SK-N-SH (cell line): ENCODE measurements at regions not wholly inside any gene's neighbourhood (a gene's known extent, or its start where the extent isn't known, plus 50 kb on each side); places are given as distances from the start of the nearest gene placed in this dataset.

Experiments used
- FOXJ3 ChIP-seq: sonication (generic); formaldehyde crosslinking; IDR thresholded peaks from 2 replicates; pipeline ENCODE4 v1.5.1; 2020; ENCODE audit warnings: mild to moderate bottlenecking, missing genetic modification reagents
- TAF1 ChIP-seq: IDR thresholded peaks from 2 replicates; pipeline ENCODE4 v1.6.1; 2012; ENCODE audit warnings: low read depth, mild to moderate bottlenecking, low read length, moderate library complexity, borderline replicate concordance

DNA sequence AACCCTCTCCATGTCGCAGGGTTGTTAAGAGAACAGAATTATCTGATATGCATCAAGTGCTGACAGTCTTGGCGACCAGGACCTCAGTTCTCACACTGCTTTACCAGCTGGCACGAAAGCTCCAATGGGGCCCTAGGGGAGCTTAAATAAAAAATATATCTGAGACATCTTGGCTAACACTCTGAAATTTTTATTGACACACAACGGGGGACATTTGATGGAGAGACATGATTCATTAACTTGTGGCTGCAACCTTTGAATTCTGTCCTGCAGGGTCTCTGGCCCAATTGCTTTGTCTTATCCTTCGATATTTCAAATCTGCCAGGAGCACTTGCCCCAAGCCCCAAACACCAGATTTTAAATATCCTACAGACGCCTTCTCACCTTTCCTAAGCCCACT lies 567.0 kb downstream of the AJAP1 start:
- no peak for TF ChIP-seq FOXJ3
- TF ChIP-seq TAF1: no peak
